ENCODE measurements at regions not wholly inside any gene's neighbourhood (a gene's known extent, or its start where the extent isn't known, plus 50 kb on each side); places are given as distances from the start of the nearest gene placed in this dataset.
"Not testable (repeated sequence)": the region's sequence is repeated elsewhere in the genome, so short reads cannot be mapped to it uniquely, and the experiment has no call there.

GRCh38 chr5:179406031-179406961, 61.0 kb upstream of the ADAMTS2 start:
- DNase-seq = no peak

GRCh38 chr5:179405426-179406030, 60.3 kb upstream of the ADAMTS2 start:
- no peak for DNase-seq

- no peak for DNase-seq
Observed at GRCh38 chr5:179405054-179405416, 59.8 kb upstream of the ADAMTS2 start.

DNA sequence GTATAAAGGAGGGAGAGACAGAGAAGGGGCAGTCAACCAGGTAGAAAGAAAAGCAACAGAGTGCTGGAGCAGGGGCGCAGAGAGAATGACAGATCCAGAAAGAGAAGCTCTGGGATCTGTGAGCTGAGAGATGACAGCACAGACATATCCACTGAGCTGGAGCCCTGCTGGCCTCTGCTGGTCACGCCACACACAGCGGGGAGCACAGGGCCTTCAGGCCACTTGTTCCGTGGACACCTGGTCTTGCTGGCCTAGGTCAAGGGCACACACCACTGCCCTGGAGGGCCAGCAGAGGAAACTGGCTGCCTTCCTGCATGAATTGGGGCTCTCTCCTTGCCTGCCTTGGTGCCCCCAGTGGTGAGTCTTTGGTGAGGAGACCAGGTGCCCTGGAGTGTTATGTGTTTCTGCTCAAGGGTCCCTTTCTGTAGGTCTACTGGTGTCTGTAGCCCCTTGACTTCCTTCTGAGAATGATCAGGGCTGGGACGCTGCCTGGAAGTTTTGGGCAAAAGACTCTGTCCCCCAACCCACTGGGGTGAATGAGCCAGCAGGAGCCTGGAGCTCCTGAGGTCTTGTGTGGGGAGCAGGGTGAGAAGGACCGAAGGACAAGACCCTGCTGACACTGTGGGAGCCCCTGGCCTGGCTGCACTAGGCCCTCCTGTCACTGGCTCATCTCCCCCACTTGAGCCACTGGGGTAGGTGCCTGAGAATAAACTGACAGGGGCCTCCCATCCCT, 59.2 kb upstream of the ADAMTS2 start:
- DNase-seq = no peak

- DNase-seq = no peak
Observed at GRCh38 chr5:179403426-179404147, 58.3 kb upstream of the ADAMTS2 start.

- not testable (repeated sequence) for DNase-seq
Observed at GRCh38 chr5:179400435-179400834, 55.2 kb upstream of the ADAMTS2 start.

DNA sequence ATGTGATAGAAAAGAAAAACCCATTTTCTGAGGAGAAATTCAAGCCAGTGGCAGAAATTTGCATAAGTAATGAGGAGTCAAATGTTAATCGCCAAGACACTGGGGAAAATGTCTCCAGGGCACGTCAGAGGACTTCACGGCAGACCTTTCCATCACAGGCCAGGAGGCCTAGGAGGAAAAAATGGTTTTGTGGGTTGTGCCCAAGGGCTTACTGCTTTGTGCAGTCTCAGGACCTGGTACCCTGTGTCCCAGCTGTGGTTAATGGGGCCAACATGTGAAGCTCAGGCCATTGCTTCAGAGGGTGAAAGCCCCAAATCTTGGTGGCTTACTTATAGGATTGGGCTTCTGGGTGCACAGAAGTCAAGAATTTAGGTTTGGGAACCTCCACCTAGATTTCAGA, 54.8 kb upstream of the ADAMTS2 start:
- DNase-seq = no peak

- DNase-seq = not testable (repeated sequence)
Observed at GRCh38 chr5:179399327-179399726, 54.1 kb upstream of the ADAMTS2 start.

- peak; percentile 50 for DNase-seq
Observed at GRCh38 chr5:179397516-179397915, 52.3 kb upstream of the ADAMTS2 start.

All from inflammatory macrophage treated with lipopolysaccharide for 4 hours (primary cell).